ENCODE measurements at regions not wholly inside any gene's neighbourhood (a gene's known extent, or its start where the extent isn't known, plus 50 kb on each side); places are given as distances from the start of the nearest gene placed in this dataset.

GRCh38 chr7:130912862-130913638, 179.0 kb upstream of the KLF14 start:
- no peak for DNase-seq

- DNase-seq, result no peak
Observed at GRCh38 chr7:130913639-130914553, 179.9 kb upstream of the KLF14 start.

GRCh38 chr7:130914554-130915294, 180.7 kb upstream of the KLF14 start:
- no peak for DNase-seq

GRCh38 chr7:130917669-130918128, 183.7 kb upstream of the KLF14 start:
- no peak for DNase-seq

- no peak for DNase-seq
Observed at GRCh38 chr7:130918129-130919052, 184.4 kb upstream of the KLF14 start.

- DNase-seq, result no peak
Observed at GRCh38 chr7:130919316-130920103, 185.5 kb upstream of the KLF14 start.

- no peak for DNase-seq
Observed at GRCh38 chr7:130920122-130920521, 186.1 kb upstream of the KLF14 start.

GRCh38 chr7:130921391-130922180, 187.6 kb upstream of the KLF14 start:
- DNase-seq, result peak; percentile 13

GRCh38 chr7:130922206-130923112, 188.5 kb upstream of the KLF14 start:
- no peak for DNase-seq

GRCh38 chr7:130923365-130923764, 189.4 kb upstream of the KLF14 start:
- no peak for DNase-seq

- DNase-seq, result no peak
Observed at GRCh38 chr7:130923930-130924329, 189.9 kb upstream of the KLF14 start.

- no peak for DNase-seq
Observed at GRCh38 chr7:130925136-130925794, 191.3 kb upstream of the KLF14 start.

GRCh38 chr7:130926001-130926691, 192.1 kb upstream of the KLF14 start:
- DNase-seq, result no peak

- no peak for DNase-seq
Observed at GRCh38 chr7:130927062-130927461, 193.1 kb upstream of the KLF14 start.

GRCh38 chr7:130927564-130927963, 193.6 kb upstream of the KLF14 start:
- DNase-seq, result no peak

GRCh38 chr7:130929896-130930659, 196.1 kb upstream of the KLF14 start:
- no peak for DNase-seq

- DNase-seq, result no peak
Observed at GRCh38 chr7:130930681-130931080, 196.7 kb upstream of the KLF14 start.

Measured in NCI-H1436 (cell line).